Uterus (tissue), 2 donors: ENCODE measurements at regions not wholly inside any gene's neighbourhood (a gene's known extent, or its start where the extent isn't known, plus 50 kb on each side); places are given as distances from the start of the nearest gene placed in this dataset.

Source experiments
- CTCF ChIP-seq, 4 experiments: fragments of 200-600 bp in 2 of 4; fragments of 450-650 bp in 2 of 4; sonication (generic) in 2 of 4; IDR thresholded peaks; one replicate each; pipeline ENCODE4 v1.5.1; 2016 to 2019; ENCODE audit warnings: antibody characterized with exemption in 4 of 4, mild to moderate bottlenecking in 2 of 4, moderate library complexity in 1 of 4
- POLR2A ChIP-seq, 2 donors: fragments of 450-650 bp; IDR thresholded peaks; one replicate each; pipeline ENCODE4 v1.6.1; 2016; ENCODE audit warnings: antibody characterized with exemption in 2 of 2, mild to moderate bottlenecking in 1 of 2, moderate library complexity in 1 of 2

- TF ChIP-seq CTCF (IDR thresholded peaks at IDR 0.05) (no peak), POLR2A (IDR thresholded peaks at IDR 0.05) (no peak)
Observed at GRCh38 chr2:120476141-120476540, 130.2 kb downstream of the INHBB start.
